Transverse colon (tissue), 4 donors: ENCODE measurements at regions not wholly inside any gene's neighbourhood (a gene's known extent, or its start where the extent isn't known, plus 50 kb on each side); places are given as distances from the start of the nearest gene placed in this dataset.

Source experiments
- DNase-seq: peaks from one replicate; pipeline ENCODE4 v3.0.0-alpha.2; 2019
- H3K27ac ChIP-seq, 4 donors: fragments of 200-600 bp; sonication (generic); 2 replicates each; pipeline ENCODE4 v1.5.1; 2016 to 2018; ENCODE audit warnings: inconsistent platforms in 4 of 4
- H3K27me3 ChIP-seq: fragments of 200-600 bp; sonication (generic); 2 replicates; pipeline ENCODE4 v1.5.1; 2017; ENCODE audit warnings: inconsistent platforms
- H3K36me3 ChIP-seq, 4 donors: fragments of 200-600 bp; sonication (generic); 2 replicates each; pipeline ENCODE4 v1.5.1; 2017 to 2019; ENCODE audit warnings: inconsistent platforms in 4 of 4
- H3K4me1 ChIP-seq, 4 donors: fragments of 200-600 bp; sonication (generic); 2 replicates each; pipeline ENCODE4 v1.5.1; 2017 to 2020; ENCODE audit warnings: inconsistent platforms in 4 of 4
- H3K4me3 ChIP-seq, 4 donors: fragments of 200-600 bp; sonication (generic); 1 replicate in 1 of 4; 2 replicates in 3 of 4; pipeline versions ENCODE4 v1.5.1 to v1.6.1; 2017 to 2019; ENCODE audit warnings: inconsistent platforms in 4 of 4
- H3K9me3 ChIP-seq, 2 donors: fragments of 200-600 bp; sonication (generic); 2 replicates each; pipeline ENCODE4 v1.5.1; 2017 to 2019; ENCODE audit warnings: inconsistent platforms in 2 of 2
- EP300 ChIP-seq: sonication (generic); formaldehyde crosslinking; IDR thresholded peaks from one replicate; pipeline ENCODE4 v1.6.1; 2017; ENCODE audit warnings: antibody characterized with exemption, low read depth
- POLR2A ChIP-seq: fragments of 450-650 bp; IDR thresholded peaks from one replicate; pipeline ENCODE4 v1.6.1; 2016; ENCODE audit warnings: antibody characterized with exemption, mild to moderate bottlenecking, moderate library complexity
- POLR2AphosphoS5 ChIP-seq, 3 donors: sonication (generic); formaldehyde crosslinking; IDR thresholded peaks; one replicate each; pipeline ENCODE4 v1.6.1; 2016; ENCODE audit warnings: antibody characterized with exemption in 3 of 3
- WGBS, 2 donors: methylation state at CpG; one replicate each; pipeline ENCODE4 v1.1.5; 2018; ENCODE audit warnings: low coverage in 1 of 2; 5-methylcytosine and 5-hydroxymethylcytosine counted together
- in situ Hi-C, 4 donors: fragments of 200-750 bp; cut with MboI; loops; one replicate each; pipeline versions ENCODE4 v1.15.0 to v1.15.1; 2017; ENCODE audit warnings: low sequenced_read_pairs in 3 of 4, low pct_ligation_motif_present in 1 of 4, low pct_unique_long_range_greater_than_20kb in 1 of 4
- intact Hi-C: fragments of 100-400 bp; cut with DNase I; formaldehyde crosslinking; loops from one replicate; pipeline ENCODE4 v1.15.1; 2023; ENCODE audit warnings: low total_unique reads
- TF ChIP-seq, protein P1 (sequence below), 5 experiments: fragments of 200-600 bp in 3 of 5; fragments of 450-650 bp in 2 of 5; sonication (generic) in 3 of 5; IDR thresholded peaks; 1 replicate in 2 of 5; 2 replicates in 3 of 5; pipeline ENCODE4 v1.5.1; 2016 to 2017; ENCODE audit warnings: antibody characterized with exemption in 5 of 5, inconsistent platforms in 3 of 5, mild to moderate bottlenecking in 2 of 5, moderate library complexity in 1 of 5

DNA sequence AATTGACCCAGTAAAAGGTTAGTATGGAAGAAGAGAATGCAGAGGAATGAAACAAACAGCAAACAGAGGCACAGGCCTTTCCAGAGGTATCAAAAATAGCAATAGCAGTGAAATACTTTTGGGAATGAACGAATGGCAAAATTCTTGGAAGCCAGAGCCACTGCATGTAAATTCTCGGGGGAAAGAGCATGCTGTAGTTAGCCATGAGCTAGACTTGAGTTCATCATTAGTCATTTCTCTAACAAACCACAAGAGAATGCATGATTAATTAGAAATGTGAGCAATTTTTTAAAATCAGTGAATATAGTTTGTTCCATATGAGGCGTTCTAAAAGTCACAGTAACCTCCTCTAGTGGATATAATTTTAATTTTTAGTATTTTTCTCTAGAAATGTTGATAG lies 170.3 kb upstream of the PRR16 start:
- Histone ChIP-seq H3K36me3 (no peaks in the 10 kb centered on the region), H3K4me3 (no peak overlapping the region), H3K27me3 (no peaks in the 10 kb centered on the region), H3K27ac (no peak overlapping the region), H3K9me3 (no peaks in the 10 kb centered on the region), H3K4me1 (no peaks in the 10 kb centered on the region)
- TF ChIP-seq POLR2AphosphoS5 (IDR thresholded peaks at IDR 0.05) (no peak), EP300 (no peak), POLR2A (no peak)
- TF ChIP-seq, protein P1, sequence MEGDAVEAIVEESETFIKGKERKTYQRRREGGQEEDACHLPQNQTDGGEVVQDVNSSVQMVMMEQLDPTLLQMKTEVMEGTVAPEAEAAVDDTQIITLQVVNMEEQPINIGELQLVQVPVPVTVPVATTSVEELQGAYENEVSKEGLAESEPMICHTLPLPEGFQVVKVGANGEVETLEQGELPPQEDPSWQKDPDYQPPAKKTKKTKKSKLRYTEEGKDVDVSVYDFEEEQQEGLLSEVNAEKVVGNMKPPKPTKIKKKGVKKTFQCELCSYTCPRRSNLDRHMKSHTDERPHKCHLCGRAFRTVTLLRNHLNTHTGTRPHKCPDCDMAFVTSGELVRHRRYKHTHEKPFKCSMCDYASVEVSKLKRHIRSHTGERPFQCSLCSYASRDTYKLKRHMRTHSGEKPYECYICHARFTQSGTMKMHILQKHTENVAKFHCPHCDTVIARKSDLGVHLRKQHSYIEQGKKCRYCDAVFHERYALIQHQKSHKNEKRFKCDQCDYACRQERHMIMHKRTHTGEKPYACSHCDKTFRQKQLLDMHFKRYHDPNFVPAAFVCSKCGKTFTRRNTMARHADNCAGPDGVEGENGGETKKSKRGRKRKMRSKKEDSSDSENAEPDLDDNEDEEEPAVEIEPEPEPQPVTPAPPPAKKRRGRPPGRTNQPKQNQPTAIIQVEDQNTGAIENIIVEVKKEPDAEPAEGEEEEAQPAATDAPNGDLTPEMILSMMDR (IDR thresholded peaks at IDR 0.05): no peak
- 74 to 87% methylated on average over 3 of the region's 3 CpGs for WGBS, 2 donors
- intact Hi-C loops (no loop called here), in situ Hi-C loops (no loop called here)
- no peak for DNase-seq

DNA sequence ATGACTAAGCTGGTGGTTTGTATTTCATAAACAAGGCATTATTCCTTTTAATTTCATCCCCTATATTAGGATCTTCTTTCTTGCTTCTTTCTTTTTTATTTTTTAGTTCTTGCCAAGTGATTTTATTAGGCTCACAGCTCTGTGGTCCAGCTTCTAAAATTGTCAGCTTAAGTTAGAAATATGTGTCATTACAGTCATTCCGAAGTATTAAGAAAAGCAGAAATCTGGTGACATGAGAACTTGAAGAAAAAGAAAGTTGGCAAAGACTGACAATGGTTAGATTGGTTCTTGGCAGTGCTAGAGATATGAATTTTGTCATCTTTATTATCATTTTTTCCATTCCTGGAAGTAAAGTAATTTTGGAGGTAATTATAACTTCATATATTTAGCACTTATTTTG lies 166.5 kb upstream of the PRR16 start:
- Histone ChIP-seq H3K4me1 (no peaks in the 10 kb centered on the region), H3K36me3 (no peaks in the 10 kb centered on the region), H3K9me3 (no peaks in the 10 kb centered on the region), H3K27ac (no peak overlapping the region), H3K27me3 (no peaks in the 10 kb centered on the region), H3K4me3 (no peak overlapping the region)
- WGBS, 2 donors: 56 to 59% methylated on average over 1 of the region's 1 CpG
- no peak for DNase-seq
- TF ChIP-seq EP300: no peak
- no peak for TF ChIP-seq POLR2AphosphoS5 (IDR thresholded peaks at IDR 0.05)
- TF ChIP-seq POLR2A: no peak
- TF ChIP-seq, protein P1 (IDR thresholded peaks at IDR 0.05): no peak
- intact Hi-C loops (no loop called here), in situ Hi-C loops (no loop called here)

DNA sequence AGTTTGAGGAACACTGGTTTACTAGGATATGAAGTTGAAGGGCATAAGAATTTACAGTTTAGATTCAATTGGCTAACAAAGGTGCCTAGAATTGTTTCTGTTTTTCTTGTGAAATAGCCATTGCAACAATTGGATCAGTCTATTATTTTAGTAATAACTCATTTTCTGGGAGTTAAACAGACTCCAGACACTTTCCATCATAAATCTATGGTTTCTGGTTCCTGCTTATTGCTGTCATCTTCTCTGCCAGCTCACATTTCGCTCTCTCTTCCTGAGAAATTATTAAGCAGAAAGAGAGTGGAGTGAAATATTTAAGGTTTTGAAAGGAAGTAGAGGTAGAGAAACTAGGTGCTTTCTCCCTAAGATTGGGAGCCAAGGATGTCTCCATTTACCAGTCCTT lies 165.1 kb upstream of the PRR16 start:
- TF ChIP-seq POLR2AphosphoS5 (IDR thresholded peaks at IDR 0.05): no peak
- TF ChIP-seq EP300: no peak
- TF ChIP-seq POLR2A: no peak
- TF ChIP-seq, protein P1 (IDR thresholded peaks at IDR 0.05): no peak
- in situ Hi-C loops (no loop called here), intact Hi-C loops (no loop called here)
- H3K27me3 ChIP-seq: no peaks in the 10 kb centered on the region
- H3K9me3 ChIP-seq: no peaks in the 10 kb centered on the region
- no peak overlapping the region for H3K27ac ChIP-seq
- no peaks in the 10 kb centered on the region for H3K4me1 ChIP-seq
- 56 to 63% methylated on average over 1 of the region's 1 CpG for WGBS, 2 donors
- DNase-seq: no peak
- H3K36me3 ChIP-seq: no peaks in the 10 kb centered on the region
- no peak overlapping the region for H3K4me3 ChIP-seq

- Histone ChIP-seq H3K36me3 (no peaks in the 10 kb centered on the region), H3K27ac (no peak overlapping the region), H3K9me3 (no peaks in the 10 kb centered on the region), H3K4me3 (no peak overlapping the region), H3K4me1 (no peaks in the 10 kb centered on the region), H3K27me3 (no peaks in the 10 kb centered on the region)
- WGBS, 2 donors: 7 to 30% methylated on average over 1 to 2 of the region's 2 CpGs
- TF ChIP-seq EP300 (no peak), POLR2AphosphoS5 (IDR thresholded peaks at IDR 0.05) (no peak), POLR2A (no peak)
- TF ChIP-seq, protein P1 (IDR thresholded peaks at IDR 0.05): no peak
- intact Hi-C loops (no loop called here), in situ Hi-C loops (no loop called here)
- DNase-seq: no peak
Observed at GRCh38 chr5:120304663-120305062, 159.4 kb upstream of the PRR16 start.
